GM12872 (cell line): ENCODE measurements at regions not wholly inside any gene's neighbourhood (a gene's known extent, or its start where the extent isn't known, plus 50 kb on each side); places are given as distances from the start of the nearest gene placed in this dataset.
A peak's percentile ranks its signal among the peaks of the same experiment; 100 is the strongest.

Source experiments
- CTCF ChIP-seq: IDR thresholded peaks from 3 replicates; pipeline ENCODE4 v1.5.1; 2011; ENCODE audit warnings: low read depth, mild to moderate bottlenecking, low read length, moderate library complexity; ENCODE audit not compliant: insufficient read depth

DNA sequence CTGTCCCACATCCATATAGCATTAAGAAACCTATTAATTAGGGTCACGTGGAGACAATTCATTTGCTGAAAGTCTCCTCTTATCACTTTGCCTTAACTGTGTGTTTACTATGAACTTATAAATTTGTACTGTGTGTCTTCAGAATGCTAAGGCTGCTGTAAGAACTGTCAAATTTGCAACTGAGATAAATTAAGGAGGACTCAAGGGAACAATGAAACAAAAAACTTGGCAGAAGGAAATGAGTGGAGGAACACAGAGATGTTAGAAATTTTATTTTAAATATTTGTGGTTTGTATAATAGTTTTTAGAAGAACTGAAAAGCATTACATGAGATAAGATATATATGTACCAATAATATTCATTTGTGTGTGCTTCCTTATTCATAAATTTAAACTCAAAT lies 1005.3 kb upstream of the SORCS1 start:
- TF ChIP-seq CTCF, result no peak

DNA sequence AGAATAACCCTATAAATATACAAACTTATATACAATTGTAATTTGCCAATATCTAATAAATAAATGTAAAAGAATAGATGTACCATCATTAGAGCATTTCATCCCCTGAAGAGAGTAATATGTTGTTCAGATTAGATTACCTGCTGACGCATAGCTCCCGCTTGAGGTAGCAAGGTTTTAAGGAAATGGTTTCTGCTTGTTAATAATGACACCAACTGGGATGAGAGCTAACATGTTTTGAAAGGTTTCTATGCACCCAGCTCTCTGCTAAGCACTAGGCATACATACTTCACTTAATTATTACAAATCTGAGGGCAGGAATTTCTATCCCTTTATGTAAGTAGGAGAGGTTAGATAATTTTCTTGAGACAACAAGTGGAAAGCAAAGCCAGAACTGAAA lies 1003.3 kb upstream of the SORCS1 start:
- TF ChIP-seq CTCF, result no peak

- no peak for TF ChIP-seq CTCF
Observed at GRCh38 chr10:108166401-108166800, 1001.9 kb upstream of the SORCS1 start.

- TF ChIP-seq CTCF, result no peak
Observed at GRCh38 chr10:108147346-108147745, 982.8 kb upstream of the SORCS1 start.

- TF ChIP-seq CTCF, result no peak
Observed at GRCh38 chr10:108141064-108141463, 976.6 kb upstream of the SORCS1 start.

DNA sequence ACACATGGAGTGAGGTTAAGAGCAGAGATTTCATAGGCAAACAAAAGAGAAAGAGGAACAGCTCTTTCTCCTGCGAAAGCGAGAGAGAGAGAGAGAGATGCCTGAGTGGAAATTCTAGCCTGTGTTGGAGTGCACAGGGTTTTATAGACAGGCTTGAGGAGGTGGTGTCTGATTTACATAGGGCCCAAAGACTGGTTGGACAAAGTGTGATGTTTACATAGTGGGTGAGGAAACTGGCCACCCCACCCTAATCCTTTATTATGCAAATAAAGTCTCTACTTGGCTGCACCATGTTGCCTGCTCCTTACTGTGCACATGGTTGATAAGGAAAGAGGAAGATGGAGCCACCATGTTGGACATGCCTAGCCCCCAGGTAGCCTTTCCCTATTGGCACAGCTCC lies 967.8 kb upstream of the SORCS1 start:
- no peak for TF ChIP-seq CTCF

- no peak for TF ChIP-seq CTCF
Observed at GRCh38 chr10:108130575-108130974, 966.1 kb upstream of the SORCS1 start.

- TF ChIP-seq CTCF, result peak; percentile 35; the same call in 1 of the 3 replicates
Observed at GRCh38 chr10:108112218-108112617, 947.7 kb upstream of the SORCS1 start.
